SK-N-SH treated with all-trans-retinoic acid at 6 μM for 48 hours (cell line): ENCODE measurements at regions not wholly inside any gene's neighbourhood (a gene's known extent, or its start where the extent isn't known, plus 50 kb on each side); places are given as distances from the start of the nearest gene placed in this dataset.

ENCODE experiments used
- ATAC-seq: fragments of 200-7000 bp; cut with Tn5 transposase; 3 replicates; pipeline ENCODE4 v1.9.1; 2020; ENCODE audit warnings: mild to moderate bottlenecking, moderate library complexity
- ARNTL ChIP-seq: fragments of 450-650 bp; formaldehyde crosslinking; IDR thresholded peaks from 2 replicates; pipeline ENCODE4 v1.5.0; 2020; ENCODE audit warnings: low read depth, mild to moderate bottlenecking, moderate library complexity, borderline replicate concordance
- BACH2 ChIP-seq: fragments of 250-450 bp; sonication (Bioruptor Pico); IDR thresholded peaks from 2 replicates; pipeline ENCODE4 v1.9.0; 2021; ENCODE audit warnings: mild to moderate bottlenecking, borderline replicate concordance
- CREB5 ChIP-seq: fragments of 250-450 bp; sonication (Bioruptor Pico); IDR thresholded peaks from 2 replicates; pipeline ENCODE4 v1.5.1; 2020; ENCODE audit warnings: low read depth, mild to moderate bottlenecking, moderate library complexity
- CSDC2 ChIP-seq: fragments of 250-450 bp; sonication (Bioruptor Pico); IDR thresholded peaks from 2 replicates; pipeline ENCODE4 v1.5.0; 2020; ENCODE audit warnings: mild to moderate bottlenecking, moderate library complexity
- CSRNP3 ChIP-seq: fragments of 250-450 bp; sonication (Bioruptor Pico); IDR thresholded peaks from 2 replicates; pipeline ENCODE4 v1.5.1; 2021; ENCODE audit warnings: mild to moderate bottlenecking, moderate library complexity
- ESRRG ChIP-seq: fragments of 250-450 bp; sonication (Bioruptor Pico); IDR thresholded peaks from 2 replicates; pipeline ENCODE4 v1.6.1; 2021; ENCODE audit warnings: mild to moderate bottlenecking
- GLIS3 ChIP-seq: fragments of 250-450 bp; sonication (Bioruptor Pico); IDR thresholded peaks from 2 replicates; pipeline ENCODE4 v1.5.0; 2020; ENCODE audit warnings: mild to moderate bottlenecking, moderate library complexity
- ISL1 ChIP-seq: fragments of 250-450 bp; sonication (Bioruptor Pico); IDR thresholded peaks from 2 replicates; pipeline ENCODE4 v2.1.2; 2022; ENCODE audit warnings: mild to moderate bottlenecking, moderate library complexity
- OSR1 ChIP-seq: fragments of 250-450 bp; sonication (Bioruptor Pico); IDR thresholded peaks from 2 replicates; pipeline ENCODE4 v1.8.0; 2022; ENCODE audit warnings: moderate library complexity, mild to moderate bottlenecking, inconsistent platforms
- PATZ1 ChIP-seq: fragments of 250-450 bp; sonication (Bioruptor Pico); IDR thresholded peaks from 2 replicates; pipeline ENCODE4 v1.8.0; 2020; ENCODE audit warnings: mild to moderate bottlenecking, moderate library complexity, borderline replicate concordance
- POU6F1 ChIP-seq: fragments of 250-450 bp; sonication (Bioruptor Pico); IDR thresholded peaks from 2 replicates; pipeline ENCODE4 v1.8.0; 2021; ENCODE audit warnings: low read depth, mild to moderate bottlenecking, moderate library complexity, borderline replicate concordance
- PPARA ChIP-seq: fragments of 250-450 bp; sonication (Bioruptor Pico); IDR thresholded peaks from 2 replicates; pipeline ENCODE4 v1.5.0; 2020; ENCODE audit warnings: mild to moderate bottlenecking, borderline replicate concordance
- RARB ChIP-seq: fragments of 250-450 bp; sonication (Bioruptor Pico); IDR thresholded peaks from 2 replicates; pipeline ENCODE4 v1.8.0; 2021; ENCODE audit warnings: mild to moderate bottlenecking, moderate library complexity
- SNAI2 ChIP-seq: fragments of 250-450 bp; sonication (Bioruptor Pico); IDR thresholded peaks from 2 replicates; pipeline ENCODE4 v1.5.0; 2020; ENCODE audit warnings: mild to moderate bottlenecking, moderate library complexity
- TOX ChIP-seq: fragments of 250-450 bp; sonication (Bioruptor Pico); IDR thresholded peaks from 2 replicates; pipeline ENCODE4 v1.8.0; 2021; ENCODE audit warnings: mild to moderate bottlenecking, moderate library complexity, borderline replicate concordance
- TSHZ2 ChIP-seq: fragments of 250-450 bp; sonication (Bioruptor Pico); IDR thresholded peaks from 2 replicates; pipeline ENCODE4 v1.5.0; 2020; ENCODE audit warnings: mild to moderate bottlenecking, moderate library complexity
- ZFP3 ChIP-seq: fragments of 250-450 bp; sonication (Bioruptor Pico); IDR thresholded peaks from 2 replicates; pipeline ENCODE4 v1.5.0; 2020; ENCODE audit warnings: mild to moderate bottlenecking, moderate library complexity
- ZNF565 ChIP-seq: fragments of 450-650 bp; formaldehyde crosslinking; conservative IDR thresholded peaks from 2 replicates; pipeline ENCODE4 v1.5.0; 2020; ENCODE audit warnings: low read depth, mild to moderate bottlenecking, moderate library complexity
- ZNF70 ChIP-seq: fragments of 450-650 bp; formaldehyde crosslinking; IDR thresholded peaks from 2 replicates; pipeline ENCODE4 v1.5.0; 2020; ENCODE audit warnings: mild to moderate bottlenecking, moderate library complexity
- ZNF8 ChIP-seq: fragments of 450-650 bp; formaldehyde crosslinking; IDR thresholded peaks from 2 replicates; pipeline ENCODE4 v1.5.0; 2020; ENCODE audit warnings: mild to moderate bottlenecking, moderate library complexity

- no peak for ATAC-seq
- TF ChIP-seq BACH2 (CRISPR knock-in tag) (no peak), ESRRG (no peak), ISL1 (CRISPR knock-in tag) (no peak), CSRNP3 (CRISPR knock-in tag) (no peak), TSHZ2 (no peak), POU6F1 (no peak), GLIS3 (CRISPR knock-in tag) (no peak), ZNF565 (CRISPR knock-in tag) (no peak), CSDC2 (no peak), ZNF8 (CRISPR knock-in tag) (no peak), SNAI2 (CRISPR knock-in tag) (no peak), ZNF70 (no peak), CREB5 (CRISPR knock-in tag) (no peak), PPARA (CRISPR knock-in tag) (no peak), ZFP3 (CRISPR knock-in tag) (no peak)
- TF ChIP-seq, all 23 proteins: peak for 0
Observed at GRCh38 chr2:37425408-37425807, 81.0 kb downstream of the QPCT start.

- no peak for TF ChIP-seq CREB5 (CRISPR knock-in tag)
- no peak for TF ChIP-seq ISL1 (CRISPR knock-in tag)
- TF ChIP-seq TSHZ2: no peak
- TF ChIP-seq OSR1 (CRISPR knock-in tag): no peak
- no peak for TF ChIP-seq PATZ1 (CRISPR knock-in tag)
- no peak for TF ChIP-seq TOX (CRISPR knock-in tag)
- no peak for TF ChIP-seq BACH2 (CRISPR knock-in tag)
- TF ChIP-seq PPARA (CRISPR knock-in tag): no peak
- no peak for TF ChIP-seq GLIS3 (CRISPR knock-in tag)
- no peak for TF ChIP-seq RARB (CRISPR knock-in tag)
- TF ChIP-seq ZNF70: no peak
- TF ChIP-seq ESRRG: no peak
- no peak for TF ChIP-seq SNAI2 (CRISPR knock-in tag)
- no peak for TF ChIP-seq CSDC2
- no peak for TF ChIP-seq ZFP3 (CRISPR knock-in tag)
- no peak for TF ChIP-seq ARNTL (CRISPR knock-in tag)
- ATAC-seq: no peak
Observed at GRCh38 chr2:37427241-37427640, 82.8 kb downstream of the QPCT start.
